H9 (cell line): ENCODE measurements at regions not wholly inside any gene's neighbourhood (a gene's known extent, or its start where the extent isn't known, plus 50 kb on each side); places are given as distances from the start of the nearest gene placed in this dataset.

ENCODE experiments used
- DNase-seq: peaks from one replicate; pipeline ENCODE4 v3.0.0-alpha.2; 2017
- H2AFZ ChIP-seq: one replicate; pipeline ENCODE4 v1.6.1; 2013; ENCODE audit warnings: mild to moderate bottlenecking, low read length, control low read depth, moderate library complexity
- H2AK5ac ChIP-seq: 2 replicates; pipeline ENCODE4 v1.6.1; 2013; ENCODE audit warnings: low read length, control low read depth, mixed read lengths; ENCODE audit not compliant: insufficient read length
- H2BK120ac ChIP-seq: one replicate; pipeline ENCODE4 v1.6.1; 2013; ENCODE audit warnings: low read depth, mild to moderate bottlenecking, low read length, control low read depth, inconsistent platforms; ENCODE audit not compliant: poor library complexity, severe bottlenecking
- H2BK12ac ChIP-seq: 2 replicates; pipeline ENCODE4 v1.6.1; 2013; ENCODE audit warnings: low read length, control low read depth, mixed read lengths, low read depth; ENCODE audit not compliant: insufficient read length
- H2BK15ac ChIP-seq: 2 replicates; pipeline ENCODE4 v1.6.1; 2013; ENCODE audit warnings: low read depth, low read length, control low read depth
- H2BK20ac ChIP-seq: one replicate; pipeline ENCODE4 v1.6.1; 2013; ENCODE audit warnings: low read depth, mild to moderate bottlenecking, low read length, control low read depth, inconsistent platforms; ENCODE audit not compliant: poor library complexity, severe bottlenecking
- H2BK5ac ChIP-seq: 2 replicates; pipeline ENCODE4 v1.6.1; 2013; ENCODE audit warnings: low read length, control low read depth, mixed read lengths; ENCODE audit not compliant: insufficient read length
- H3K14ac ChIP-seq: 2 replicates; pipeline ENCODE4 v1.6.1; 2013; ENCODE audit warnings: low read length, control low read depth; ENCODE audit not compliant: insufficient read depth
- H3K18ac ChIP-seq: 2 replicates; pipeline ENCODE4 v1.6.1; 2013; ENCODE audit warnings: low read depth, mild to moderate bottlenecking, mixed read lengths, low read length, control low read depth; ENCODE audit not compliant: insufficient read length
- H3K23ac ChIP-seq: 2 replicates; pipeline ENCODE4 v1.6.1; 2013; ENCODE audit warnings: low read length, control low read depth, mixed read lengths, low read depth; ENCODE audit not compliant: insufficient read length
- H3K23me2 ChIP-seq: 2 replicates; pipeline ENCODE4 v1.6.1; 2013; ENCODE audit warnings: low read depth, mild to moderate bottlenecking, mixed read lengths, low read length, control low read depth; ENCODE audit not compliant: insufficient read length, poor library complexity, severe bottlenecking
- H3K27ac ChIP-seq: 2 replicates; pipeline ENCODE4 v1.5.1; 2013; ENCODE audit warnings: low read length, control low read depth, mixed read lengths, low read depth; ENCODE audit not compliant: insufficient read length
- H3K27me3 ChIP-seq: 2 replicates; pipeline ENCODE4 v1.6.1; 2013; ENCODE audit warnings: low read length, control low read depth, inconsistent platforms; ENCODE audit not compliant: insufficient read depth
- H3K4ac ChIP-seq: 2 replicates; pipeline ENCODE4 v1.6.1; 2013; ENCODE audit warnings: low read depth, mild to moderate bottlenecking, control low read depth, inconsistent platforms, low read length, moderate library complexity
- H3K4me1 ChIP-seq: 2 replicates; pipeline ENCODE4 v1.6.1; 2013; ENCODE audit warnings: low read length, control low read depth, inconsistent platforms; ENCODE audit not compliant: insufficient read depth
- H3K4me2 ChIP-seq: 2 replicates; pipeline ENCODE4 v1.6.1; 2013; ENCODE audit warnings: low read length, control low read depth, mixed read lengths; ENCODE audit not compliant: insufficient read length, insufficient read depth
- H3K56ac ChIP-seq: 2 replicates; pipeline ENCODE4 v1.6.1; 2013; ENCODE audit warnings: low read depth, mild to moderate bottlenecking, mixed read lengths, low read length, control low read depth; ENCODE audit not compliant: insufficient read length
- H3K79me1 ChIP-seq: 2 replicates; pipeline ENCODE4 v1.6.1; 2013; ENCODE audit warnings: low read depth, mild to moderate bottlenecking, moderate library complexity, low read length, control low read depth, inconsistent platforms; ENCODE audit not compliant: insufficient read depth, poor library complexity, severe bottlenecking
- H3K79me2 ChIP-seq: 2 replicates; pipeline ENCODE4 v1.6.1; 2013; ENCODE audit warnings: low read length, control low read depth, inconsistent platforms; ENCODE audit not compliant: insufficient read depth
- H3K9ac ChIP-seq: 2 replicates; pipeline ENCODE4 v1.6.1; 2013; ENCODE audit warnings: low read length, control low read depth, mixed read lengths; ENCODE audit not compliant: insufficient read length; ENCODE audit errors: extremely low read depth
- H3K9me3 ChIP-seq: one replicate; pipeline ENCODE4 v1.6.1; 2013; ENCODE audit warnings: low read depth, low read length, inconsistent platforms; ENCODE audit not compliant: control insufficient read depth
- H3T11ph ChIP-seq: one replicate; pipeline ENCODE4 v1.6.1; 2013; ENCODE audit warnings: mild to moderate bottlenecking, low read length, control low read depth, inconsistent platforms
- H4K20me1 ChIP-seq: one replicate; pipeline ENCODE4 v1.6.1; 2013; ENCODE audit not compliant: control insufficient read depth, insufficient read length, insufficient read depth
- H4K5ac ChIP-seq: 2 replicates; pipeline ENCODE4 v1.6.1; 2013; ENCODE audit warnings: low read depth, mild to moderate bottlenecking, mixed read lengths, low read length, control low read depth; ENCODE audit not compliant: insufficient read length
- H4K8ac ChIP-seq: replicated peaks from 2 replicates; pipeline ENCODE4 v1.6.1; 2013; ENCODE audit warnings: low read length, control low read depth, mixed read lengths, low read depth; ENCODE audit not compliant: insufficient read length
- H4K91ac ChIP-seq: 2 replicates; pipeline ENCODE4 v1.6.1; 2013; ENCODE audit warnings: low read depth, mild to moderate bottlenecking, moderate library complexity, mixed read lengths, low read length, control low read depth; ENCODE audit not compliant: insufficient read length
- H3K27ac Mint-ChIP-seq, 3 experiments: 2 replicates in 2 of 3; 3 replicates in 1 of 3; pipeline ENCODE4 v1.8.0; 2020 to 2021; ENCODE audit warnings: mixed read lengths in 3 of 3, mild to moderate bottlenecking in 1 of 3, moderate library complexity in 1 of 3
- H3K27me3 Mint-ChIP-seq: 2 replicates; pipeline ENCODE4 v1.8.0; 2021; ENCODE audit warnings: low read depth, mild to moderate bottlenecking, moderate library complexity, mixed read lengths
- H3K36me3 Mint-ChIP-seq, 3 experiments: 2 replicates in 2 of 3; 3 replicates in 1 of 3; pipeline ENCODE4 v1.8.0; 2020 to 2021; ENCODE audit warnings: low read depth in 3 of 3, mixed read lengths in 3 of 3; ENCODE audit not compliant: insufficient read depth in 1 of 3
- H3K4me1 Mint-ChIP-seq, 2 experiments: 2 replicates each; pipeline ENCODE4 v1.8.0; 2020; ENCODE audit warnings: mixed read lengths in 2 of 2
- H3K4me3 Mint-ChIP-seq, 2 experiments: 2 replicates in 1 of 2; 3 replicates in 1 of 2; pipeline ENCODE4 v1.8.0; 2020 to 2021; ENCODE audit warnings: mild to moderate bottlenecking in 2 of 2, mixed read lengths in 2 of 2, moderate library complexity in 1 of 2
- H3K9me3 Mint-ChIP-seq, 2 experiments: 2 replicates in 1 of 2; 3 replicates in 1 of 2; pipeline ENCODE4 v1.8.0; 2020; ENCODE audit warnings: mild to moderate bottlenecking in 2 of 2, mixed read lengths in 2 of 2, moderate library complexity in 1 of 2
- WGBS: extraction: QIAGEN DNeasy Blood & Tissue Kit; methylation state at CpG from one replicate; pipeline ENCODE4 v1.1.7; 2013; ENCODE audit warnings: missing lambda C conversion rate, low lambda C conversion rate, mixed read lengths; ENCODE audit not compliant: insufficient read length; ENCODE audit errors: extremely low coverage; 5-methylcytosine and 5-hydroxymethylcytosine counted together
- TF ChIP-seq, protein P1 (sequence below): fragments of 200-600 bp; sonication (generic); conservative IDR thresholded peaks from 3 replicates; pipeline ENCODE4 v1.8.0; 2021; ENCODE audit warnings: antibody characterized with exemption, mild to moderate bottlenecking

DNA sequence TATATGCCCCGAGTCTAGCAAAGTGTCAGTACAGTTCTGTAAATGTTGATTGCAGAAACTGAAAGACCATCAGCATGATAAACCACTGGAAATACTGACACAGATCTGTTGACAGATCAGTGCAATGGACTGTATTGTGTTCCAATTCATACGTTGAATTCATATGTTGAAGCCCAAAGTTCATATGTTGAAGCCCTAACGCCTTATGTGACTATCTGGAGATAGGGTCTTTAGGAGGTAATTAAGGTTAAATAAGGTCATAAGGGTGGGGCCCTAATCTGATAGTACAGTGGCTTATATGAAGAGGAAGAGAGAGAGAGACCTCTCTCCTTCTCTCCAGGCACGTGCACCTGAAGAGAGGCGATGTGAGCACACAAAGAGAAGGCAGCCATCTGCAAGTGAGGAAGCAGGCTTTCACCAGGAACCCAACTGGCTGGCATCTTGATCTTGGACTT is 144.7 kb downstream of the MRPL39 start:
- TF ChIP-seq, protein P1, sequence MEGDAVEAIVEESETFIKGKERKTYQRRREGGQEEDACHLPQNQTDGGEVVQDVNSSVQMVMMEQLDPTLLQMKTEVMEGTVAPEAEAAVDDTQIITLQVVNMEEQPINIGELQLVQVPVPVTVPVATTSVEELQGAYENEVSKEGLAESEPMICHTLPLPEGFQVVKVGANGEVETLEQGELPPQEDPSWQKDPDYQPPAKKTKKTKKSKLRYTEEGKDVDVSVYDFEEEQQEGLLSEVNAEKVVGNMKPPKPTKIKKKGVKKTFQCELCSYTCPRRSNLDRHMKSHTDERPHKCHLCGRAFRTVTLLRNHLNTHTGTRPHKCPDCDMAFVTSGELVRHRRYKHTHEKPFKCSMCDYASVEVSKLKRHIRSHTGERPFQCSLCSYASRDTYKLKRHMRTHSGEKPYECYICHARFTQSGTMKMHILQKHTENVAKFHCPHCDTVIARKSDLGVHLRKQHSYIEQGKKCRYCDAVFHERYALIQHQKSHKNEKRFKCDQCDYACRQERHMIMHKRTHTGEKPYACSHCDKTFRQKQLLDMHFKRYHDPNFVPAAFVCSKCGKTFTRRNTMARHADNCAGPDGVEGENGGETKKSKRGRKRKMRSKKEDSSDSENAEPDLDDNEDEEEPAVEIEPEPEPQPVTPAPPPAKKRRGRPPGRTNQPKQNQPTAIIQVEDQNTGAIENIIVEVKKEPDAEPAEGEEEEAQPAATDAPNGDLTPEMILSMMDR = no peak
- Mint-ChIP-seq H3K36me3 (no peaks in the 10 kb centered on the region; a peak in 1 of 7 replicates), H3K27ac (no peak overlapping the region), H3K27me3 (peaks cover 8% of the 10 kb centered on the region; the same call in 1 of the 2 replicates), H3K9me3 (no peaks in the 10 kb centered on the region), H3K4me3 (no peak overlapping the region), H3K4me1 (no peaks in the 10 kb centered on the region)
- H4K8ac ChIP-seq = no peak overlapping the region
- DNase-seq = no peak
- H3K9ac ChIP-seq = no peak overlapping the region
- H3K23ac ChIP-seq = no peak overlapping the region
- H3K4me1 ChIP-seq = no peaks in the 10 kb centered on the region
- no peak overlapping the region for H2BK20ac ChIP-seq
- no peak overlapping the region for H2BK12ac ChIP-seq
- no peaks in the 10 kb centered on the region for H3K79me2 ChIP-seq
- H3K27ac ChIP-seq = no peak overlapping the region
- H3K4ac ChIP-seq = no peak overlapping the region
- no peak overlapping the region for H2AFZ ChIP-seq
- H2AK5ac ChIP-seq = no peak overlapping the region
- no peaks in the 10 kb centered on the region for H4K20me1 ChIP-seq
- no peaks in the 10 kb centered on the region for H3K9me3 ChIP-seq
- WGBS = no CpG with 5 or more reads among the region's 5 CpGs
- H4K5ac ChIP-seq = no peak overlapping the region
- no peak overlapping the region for H2BK15ac ChIP-seq
- no peaks in the 10 kb centered on the region for H3K27me3 ChIP-seq
- no peak overlapping the region for H3K4me2 ChIP-seq
- no peak overlapping the region for H3K18ac ChIP-seq
- H3K56ac ChIP-seq = no peak overlapping the region
- no peak overlapping the region for H3T11ph ChIP-seq
- no peaks in the 10 kb centered on the region for H3K23me2 ChIP-seq
- no peak overlapping the region for H3K14ac ChIP-seq
- no peak overlapping the region for H2BK5ac ChIP-seq
- H4K91ac ChIP-seq = no peak overlapping the region
- H2BK120ac ChIP-seq = no peak overlapping the region
- H3K79me1 ChIP-seq = no peaks in the 10 kb centered on the region
